Right renal pelvis (tissue), 4 donors: ENCODE measurements at regions not wholly inside any gene's neighbourhood (a gene's known extent, or its start where the extent isn't known, plus 50 kb on each side); places are given as distances from the start of the nearest gene placed in this dataset.
"Not testable (repeated sequence)": the region's sequence is repeated elsewhere in the genome, so short reads cannot be mapped to it uniquely, and the experiment has no call there.

Experiments used
- DNase-seq, 4 donors: peaks; one replicate each; pipeline ENCODE4 v3.0.0-alpha.2; 2013; ENCODE audit warnings: low read depth in 4 of 4, low spot score in 3 of 4, missing footprints in 1 of 4

DNA sequence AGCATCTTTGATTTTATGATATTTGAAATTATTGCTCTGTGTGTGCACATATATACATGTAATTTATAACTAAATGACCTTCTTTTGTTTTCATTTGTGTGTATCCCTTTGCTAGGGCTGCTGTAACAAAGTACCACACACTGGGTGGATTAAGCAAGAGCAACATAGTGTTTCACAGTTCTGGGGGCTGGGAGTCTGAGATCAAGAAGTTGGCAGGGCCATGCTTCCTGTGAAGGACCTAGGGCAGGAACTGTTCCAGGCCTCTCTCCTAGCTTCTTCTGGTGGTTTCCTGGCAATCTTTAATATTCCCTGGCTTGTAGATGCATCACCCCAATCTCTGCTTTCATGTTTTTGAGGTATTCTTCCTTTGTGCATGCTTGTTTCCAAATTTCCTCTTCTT lies 1043.9 kb downstream of the TSN start:
- DNase-seq: no peak

DNA sequence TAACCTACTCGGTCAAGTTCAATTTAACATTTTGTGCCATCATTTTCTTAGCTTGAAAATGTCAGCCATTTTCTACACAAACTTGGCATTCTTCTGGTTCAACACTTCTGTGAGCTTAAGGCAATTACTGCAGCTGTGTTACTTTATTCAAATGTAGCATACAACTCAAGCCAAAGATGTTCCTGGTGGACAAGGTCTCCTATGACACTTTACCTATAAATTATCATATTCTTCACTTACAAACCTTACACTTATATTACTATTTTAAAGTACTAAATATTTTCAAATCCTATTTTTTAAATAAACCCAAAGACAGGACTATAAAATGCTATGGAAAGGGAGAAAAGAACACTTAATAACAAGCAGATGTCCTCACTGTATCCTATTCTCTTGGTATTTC lies 1045.3 kb downstream of the TSN start:
- DNase-seq: no peak

DNA sequence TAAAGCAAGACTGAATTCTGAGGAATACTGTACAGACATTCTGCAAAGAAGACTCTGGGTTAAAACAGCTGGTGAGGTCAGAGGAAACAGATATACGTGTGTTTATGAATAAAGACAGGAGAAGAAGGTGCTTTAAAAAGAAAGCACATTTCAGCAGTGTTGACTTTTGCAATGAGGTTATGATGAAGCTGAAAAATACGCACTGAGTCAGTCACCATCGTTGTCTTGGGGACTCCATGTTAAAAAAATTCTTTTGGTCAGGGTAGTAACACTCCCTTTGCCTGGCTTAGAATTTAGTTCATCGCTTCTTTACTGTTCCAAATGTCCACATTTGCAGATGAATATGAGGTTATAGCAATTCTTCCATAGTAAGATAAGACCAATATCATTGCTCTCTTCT lies 1049.0 kb downstream of the TSN start:
- DNase-seq: no peak

DNA sequence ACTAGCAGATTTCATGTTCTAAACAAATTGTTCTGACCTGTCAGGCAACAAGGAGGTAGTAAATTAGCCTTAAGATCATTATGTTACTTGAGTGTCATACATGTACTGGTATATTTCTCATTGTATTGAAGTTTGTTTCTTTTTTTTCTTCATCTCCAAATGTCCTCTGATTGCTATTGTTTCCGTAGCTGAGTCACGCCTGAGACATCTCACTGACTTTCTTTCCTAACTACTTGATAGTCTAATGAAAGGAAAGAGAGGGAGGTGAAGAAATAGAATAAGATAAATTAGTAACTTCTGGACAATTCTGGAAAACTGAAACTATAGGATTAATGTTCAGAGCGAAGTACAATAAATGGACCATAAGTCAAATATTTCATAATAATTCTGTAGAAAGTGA lies 1049.9 kb downstream of the TSN start:
- no peak for DNase-seq

DNA sequence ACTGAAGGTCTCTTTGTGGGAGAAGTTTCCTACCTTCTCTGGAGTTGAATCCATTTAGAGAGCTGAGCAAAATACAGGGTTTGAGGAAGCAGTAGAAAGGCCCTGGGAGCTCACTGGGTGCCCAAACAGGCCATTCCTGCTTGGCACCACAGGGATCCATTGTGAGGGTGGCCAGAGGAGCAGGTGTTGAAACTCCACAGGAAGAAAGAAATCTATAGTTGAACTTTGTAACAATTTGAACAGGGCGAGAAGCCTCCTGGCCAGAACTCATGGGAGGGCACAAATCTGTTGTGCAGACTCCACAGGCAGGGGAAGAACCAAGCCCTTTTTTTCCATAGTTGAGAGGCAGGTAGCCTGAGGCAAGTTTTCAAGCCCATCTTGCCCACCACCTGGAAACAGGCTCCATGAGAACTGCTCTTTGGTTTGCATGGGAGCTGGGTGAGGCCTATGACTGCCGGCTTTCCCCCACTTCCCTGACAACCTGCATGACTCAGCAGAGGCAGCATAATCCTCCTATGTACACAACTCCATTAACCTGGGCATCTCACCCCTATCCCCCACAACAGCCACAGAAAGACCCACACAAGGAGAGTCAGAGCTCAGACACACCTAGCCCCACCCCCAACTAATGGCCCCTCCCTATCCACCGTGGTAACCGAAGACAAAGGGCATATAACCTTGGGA lies 1053.0 kb downstream of the TSN start:
- no peak for DNase-seq

DNA sequence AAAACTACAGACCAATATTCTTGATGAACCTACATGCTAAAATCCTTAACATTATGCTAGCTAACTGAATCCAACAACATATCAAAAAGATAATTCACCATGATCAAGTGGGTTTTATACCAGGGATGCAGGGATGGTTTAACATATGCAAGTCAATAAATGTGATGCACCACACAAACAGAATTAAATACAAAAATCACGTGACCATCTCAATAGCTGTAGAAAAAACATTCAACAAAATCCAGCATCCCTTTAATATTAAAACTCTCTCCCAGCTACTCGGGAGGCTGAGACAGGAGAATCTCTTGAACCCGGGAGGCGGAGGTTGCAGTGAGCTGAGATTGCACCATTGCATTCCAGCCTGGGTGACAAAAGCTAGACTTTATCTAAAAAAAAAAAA lies 1056.8 kb downstream of the TSN start:
- DNase-seq: not testable (repeated sequence)

DNA sequence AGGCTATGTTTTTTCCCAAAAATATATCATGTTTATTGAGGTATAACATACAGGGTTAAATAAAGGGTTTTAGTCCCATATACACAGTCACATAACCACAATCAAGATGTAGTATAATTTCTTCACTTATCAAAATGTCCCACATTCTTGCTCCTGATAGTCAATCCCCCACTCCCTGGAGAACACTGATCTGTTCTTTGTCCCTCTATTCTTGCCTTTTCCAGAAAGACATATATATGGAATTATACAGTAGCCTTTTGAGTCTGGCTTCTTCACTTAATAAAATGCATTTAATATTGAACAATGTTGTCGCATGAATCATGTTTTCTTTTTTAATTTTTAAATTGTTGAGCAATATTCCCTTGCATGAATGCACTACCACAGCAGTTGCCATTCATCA lies 1059.7 kb downstream of the TSN start:
- no peak for DNase-seq

DNA sequence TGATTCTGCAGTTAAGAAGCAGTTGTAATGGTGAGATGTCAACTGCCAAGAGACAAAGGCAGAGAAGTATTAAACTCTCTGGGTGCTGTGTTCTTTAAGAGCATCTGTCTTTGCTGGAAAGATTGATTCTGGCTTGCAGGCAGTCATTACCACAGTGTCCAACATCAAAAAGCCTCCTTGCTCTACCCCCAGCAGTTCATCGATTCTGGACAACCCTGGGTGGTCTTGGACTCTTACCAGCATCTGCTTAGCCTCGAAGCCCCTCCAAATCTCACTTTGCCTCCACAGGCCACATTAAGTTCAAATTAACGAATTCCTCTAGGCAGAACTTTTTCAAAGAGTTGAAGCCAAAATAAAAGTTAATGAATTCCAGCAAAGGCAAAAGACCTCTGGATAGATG lies 1061.4 kb downstream of the TSN start:
- DNase-seq: no peak

DNA sequence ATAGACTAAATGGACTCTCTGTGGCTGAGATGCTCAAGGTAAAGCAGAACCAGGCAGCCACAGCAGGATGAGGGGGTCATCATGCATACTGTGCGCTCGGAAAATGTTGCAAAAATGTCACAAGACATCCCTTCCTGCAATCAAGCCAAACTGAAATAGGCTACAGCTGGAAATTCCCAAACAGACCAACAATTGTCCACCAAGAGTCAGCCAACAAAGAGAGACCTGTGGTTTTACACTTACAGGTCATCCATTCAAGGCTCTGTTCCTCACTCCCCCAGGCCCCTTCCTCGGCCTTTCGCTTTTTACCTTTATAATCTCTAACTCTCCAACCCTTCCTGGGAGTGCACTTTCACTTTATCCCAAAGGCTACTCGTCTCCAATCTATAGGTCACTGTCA lies 1066.9 kb downstream of the TSN start:
- no peak for DNase-seq

DNA sequence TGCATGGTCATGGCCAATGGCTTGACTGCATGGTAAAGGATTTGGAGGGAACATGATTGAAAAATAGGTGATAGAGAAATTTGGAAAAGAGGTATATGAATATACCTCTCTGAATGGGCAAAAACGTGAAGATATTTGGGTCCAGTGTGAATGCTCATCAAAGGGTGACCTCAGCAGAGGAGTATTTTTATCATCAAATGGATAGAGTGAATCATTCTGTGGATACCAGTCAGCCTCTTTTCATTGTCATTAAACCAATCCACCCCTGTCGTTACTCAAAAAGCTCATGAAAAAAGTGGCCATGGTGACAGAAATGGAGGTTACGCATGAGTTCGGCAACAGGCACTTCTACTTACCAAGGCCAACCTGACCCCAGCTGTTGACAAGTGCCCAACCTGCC lies 1074.7 kb downstream of the TSN start:
- no peak for DNase-seq

DNA sequence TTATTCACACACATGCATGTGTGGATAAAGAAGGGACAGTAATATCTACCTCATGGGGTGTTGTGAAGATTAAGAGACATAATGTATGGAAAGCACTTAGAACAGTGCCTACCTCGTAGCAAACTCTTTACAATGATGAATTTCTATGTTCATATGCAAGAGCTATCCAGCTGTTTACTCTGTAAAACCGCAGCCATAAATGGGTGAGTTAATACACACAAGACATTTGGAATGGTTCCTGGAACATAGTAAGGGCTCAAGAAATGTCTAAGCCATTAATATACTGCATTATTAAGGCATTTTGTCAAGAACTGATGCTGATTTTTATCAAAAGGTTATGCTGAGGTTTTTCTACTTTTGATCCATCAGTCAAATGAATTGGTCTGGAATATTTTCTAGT lies 1076.2 kb downstream of the TSN start:
- DNase-seq: no peak

DNA sequence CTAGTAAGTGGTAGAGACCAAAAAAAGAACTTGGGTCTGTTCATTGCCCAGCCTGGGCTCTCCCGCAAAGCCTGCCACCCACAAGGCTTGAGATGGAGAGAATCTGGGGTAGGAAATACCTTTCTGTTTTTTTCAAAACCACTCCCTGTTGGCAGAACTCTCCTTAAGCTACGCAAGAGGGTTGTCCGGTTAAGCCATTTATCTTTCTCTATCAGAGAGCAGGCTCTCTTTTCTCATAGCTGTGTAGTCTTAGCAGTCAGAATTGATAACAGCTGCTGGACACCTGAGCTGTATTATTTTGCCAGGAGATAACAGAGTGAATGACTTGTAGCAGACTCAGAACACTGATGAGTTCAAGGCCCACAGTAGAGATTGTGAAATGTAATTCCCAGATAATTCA lies 1088.1 kb downstream of the TSN start:
- DNase-seq: no peak

DNA sequence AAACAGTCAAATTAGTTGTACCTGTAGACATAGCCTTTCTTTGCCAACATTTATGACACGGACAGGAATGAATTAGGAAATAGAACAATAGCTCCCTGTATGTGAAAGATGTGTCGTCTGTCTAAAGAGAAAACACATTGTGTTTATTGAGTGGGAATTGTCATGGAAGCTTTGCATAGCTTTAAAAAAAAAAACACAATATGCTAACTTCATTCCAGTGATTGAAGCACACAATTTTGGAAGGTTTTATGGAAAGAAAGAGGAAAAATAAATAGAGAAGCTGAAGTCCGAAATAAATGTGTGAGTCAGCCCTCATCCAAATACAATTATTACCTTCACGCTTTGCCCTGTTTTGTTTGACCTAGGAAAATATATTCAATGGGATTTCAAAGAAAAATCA lies 1095.7 kb downstream of the TSN start:
- no peak for DNase-seq

DNA sequence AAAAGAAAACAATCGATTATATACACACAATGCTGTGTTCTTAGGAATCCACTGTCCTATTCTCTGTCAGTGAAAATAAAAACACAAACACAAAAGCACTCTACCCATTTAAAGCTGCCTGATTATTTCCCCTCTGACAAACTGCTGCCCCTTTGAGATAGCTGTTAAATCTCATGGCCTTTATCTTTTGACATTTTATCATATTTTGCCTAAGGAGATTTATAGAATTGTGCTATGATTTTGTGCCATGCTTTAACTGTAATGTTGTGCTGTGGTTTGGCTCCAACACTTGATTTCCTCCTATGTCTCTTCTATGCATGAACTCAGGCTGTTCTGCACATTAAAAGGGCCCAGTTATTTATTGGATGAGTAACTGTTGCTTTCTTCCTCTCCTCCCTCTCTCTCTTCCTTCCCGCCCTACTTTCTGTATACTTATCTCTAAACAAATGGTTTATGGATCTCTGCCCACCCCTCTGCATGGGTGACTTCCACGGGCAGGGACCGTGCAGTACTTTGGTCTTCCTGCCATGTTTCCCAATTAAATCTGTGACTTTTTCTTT lies 1096.6 kb downstream of the TSN start:
- no peak for DNase-seq

DNA sequence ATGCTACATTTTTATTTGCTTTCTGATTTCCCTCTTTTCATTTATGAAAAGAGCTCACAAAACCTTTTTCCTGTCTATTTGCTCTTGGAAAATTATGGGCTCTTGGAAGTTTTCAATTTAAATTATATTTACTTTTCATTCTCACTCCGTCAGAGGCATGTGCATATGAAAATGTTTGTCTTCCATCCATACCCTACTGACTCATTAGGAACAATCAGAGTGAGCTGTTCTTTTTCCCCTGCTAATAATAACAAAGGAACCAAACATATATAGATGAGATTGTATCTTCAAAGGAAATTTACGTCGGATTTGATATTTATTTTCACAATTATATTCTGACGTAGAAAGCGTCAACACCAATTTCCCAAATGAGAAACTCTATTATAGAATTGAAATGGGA lies 1101.2 kb downstream of the TSN start:
- DNase-seq: no peak

DNA sequence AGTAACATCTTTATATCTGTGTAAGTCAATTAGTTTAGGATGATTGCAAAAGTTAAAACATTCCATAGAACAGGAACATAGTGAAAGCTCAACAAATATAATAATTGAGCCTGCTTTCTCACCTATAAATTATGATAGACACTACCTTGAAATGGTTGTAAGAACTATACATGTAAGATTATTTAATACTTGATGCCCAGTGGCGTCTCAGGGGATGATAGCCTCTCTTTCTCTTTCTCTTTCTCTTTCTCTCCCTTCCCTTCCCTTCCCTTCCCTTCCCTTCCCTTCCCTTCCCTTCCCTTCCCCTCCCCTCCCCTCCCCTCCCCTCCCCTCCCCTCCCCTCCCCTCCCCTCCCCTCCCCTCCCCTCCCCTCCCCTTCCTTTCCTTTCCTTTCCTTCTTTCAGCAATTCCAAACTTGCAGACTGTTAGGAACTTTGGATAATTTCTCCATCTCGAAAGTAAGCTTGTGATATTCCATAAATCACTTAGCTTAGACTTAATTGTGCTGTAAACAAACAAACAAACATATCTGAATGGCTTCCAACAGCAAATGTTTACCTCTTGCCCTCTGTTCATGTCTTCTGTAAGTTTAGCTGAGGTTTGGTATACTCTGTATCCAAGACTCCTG lies 1102.7 kb downstream of the TSN start:
- DNase-seq: no peak

DNA sequence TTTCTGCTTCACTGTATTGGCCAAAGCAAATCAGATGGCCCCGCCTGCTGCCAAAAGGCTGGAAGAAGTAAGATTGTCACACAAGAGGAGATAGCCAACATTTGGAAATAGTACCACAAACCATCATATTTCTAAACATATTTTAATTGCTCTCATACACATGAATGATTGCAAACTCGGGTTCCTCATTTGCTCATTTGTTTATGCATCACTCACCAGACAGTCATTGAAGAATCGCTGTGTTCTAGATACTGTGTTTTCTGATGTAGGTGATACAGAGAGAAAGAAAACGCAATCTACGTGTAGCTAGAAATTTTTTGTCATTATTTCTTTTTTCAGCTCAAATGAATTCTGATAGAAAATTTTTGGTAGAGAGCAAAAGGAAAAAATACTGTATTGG lies 1103.4 kb downstream of the TSN start:
- no peak for DNase-seq

DNA sequence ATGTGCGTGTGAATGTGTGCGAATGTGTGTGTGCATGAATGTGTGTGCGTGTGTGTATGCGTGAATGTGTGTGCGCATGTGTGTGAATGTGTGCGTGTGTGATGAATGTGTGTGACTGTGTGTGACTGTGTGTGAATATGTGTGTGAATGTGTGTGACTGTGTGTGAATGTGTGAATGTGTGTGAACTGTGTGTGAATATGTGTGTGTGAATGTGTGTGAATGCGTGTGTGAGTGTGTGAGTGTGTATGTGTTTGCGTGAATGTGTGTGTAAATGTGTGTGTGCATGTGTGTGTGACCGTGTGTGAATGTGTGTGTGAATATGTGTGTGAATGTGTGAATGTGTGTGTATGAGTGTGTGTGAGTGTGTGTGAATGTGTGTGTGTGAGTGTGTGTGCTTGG lies 1103.8 kb downstream of the TSN start:
- no peak for DNase-seq

DNA sequence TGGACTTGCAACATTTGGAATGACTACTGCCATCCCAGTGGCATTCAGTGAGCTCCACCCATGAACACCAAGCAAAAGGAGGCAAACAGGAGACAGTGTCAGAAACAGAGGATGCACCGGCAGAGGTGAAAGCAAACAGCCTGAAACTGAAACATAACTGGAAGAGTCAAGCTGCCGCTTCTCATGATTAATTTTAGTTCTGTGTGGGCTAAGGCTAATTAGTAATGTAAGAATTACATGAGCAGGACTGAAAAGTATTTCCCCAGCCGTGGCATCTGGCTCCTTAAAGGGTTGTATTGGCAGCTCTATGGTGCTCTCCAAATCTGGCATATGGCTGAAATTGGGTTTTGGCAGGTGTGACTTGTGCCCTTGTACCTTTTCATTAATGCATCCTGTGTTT lies 1108.1 kb downstream of the TSN start:
- DNase-seq: no peak

DNA sequence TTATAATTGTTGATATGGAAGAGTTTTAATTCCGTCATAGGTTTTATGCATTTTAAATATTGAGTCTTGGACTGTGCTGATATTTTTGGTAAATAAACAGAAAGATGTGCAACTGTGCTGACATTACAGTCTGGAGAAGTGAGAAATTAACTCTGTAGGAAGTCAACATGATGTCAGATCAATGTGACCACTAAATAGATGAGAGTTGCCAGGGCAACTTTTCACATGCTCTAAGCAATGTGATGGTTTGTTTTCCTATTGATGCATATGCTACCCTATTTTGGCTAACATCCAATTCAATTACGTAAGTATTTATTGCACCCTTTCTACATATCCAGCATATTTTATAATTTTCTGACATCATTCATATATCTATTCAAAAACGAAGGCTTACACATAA lies 1109.3 kb downstream of the TSN start:
- DNase-seq: no peak

DNA sequence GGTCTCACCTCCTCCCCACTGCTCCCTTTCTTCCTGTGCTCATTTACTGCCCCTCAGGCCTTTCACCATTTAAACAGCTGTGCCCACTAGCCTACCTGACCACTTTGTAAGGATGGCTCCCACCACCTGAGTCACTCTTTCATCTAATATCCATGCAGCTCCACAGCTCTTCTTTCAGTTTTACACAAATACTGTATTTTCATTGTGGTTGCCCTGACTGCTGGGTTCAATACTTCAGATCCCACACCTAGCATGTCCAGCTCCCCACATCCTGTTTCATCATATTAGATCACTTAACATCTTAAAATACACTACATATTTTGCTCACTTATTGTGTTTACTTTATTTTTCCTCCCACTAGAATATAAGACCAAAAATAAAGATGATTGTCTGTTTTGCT lies 1110.6 kb downstream of the TSN start:
- DNase-seq: no peak

DNA sequence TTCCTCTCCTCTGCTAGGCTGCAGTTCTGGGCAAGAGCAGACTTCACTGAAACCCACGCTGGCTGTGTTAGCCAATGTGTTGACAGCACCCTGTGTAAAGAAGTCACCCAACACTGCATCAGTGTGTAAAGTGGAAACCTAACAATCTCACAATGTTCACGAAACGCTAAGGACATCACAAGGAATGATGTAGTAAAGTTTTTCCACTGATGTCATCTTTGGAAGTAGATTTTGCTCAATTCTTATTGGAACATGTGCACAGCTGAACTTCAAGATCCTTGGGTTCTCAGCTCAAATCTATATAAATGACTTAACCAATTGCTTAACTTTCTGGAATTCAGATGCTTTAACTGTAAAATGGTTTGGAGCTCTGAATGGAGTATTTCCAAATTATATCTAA lies 1112.5 kb downstream of the TSN start:
- DNase-seq: no peak
